Epithelial cell of prostate (primary cell): ENCODE measurements at regions not wholly inside any gene's neighbourhood (a gene's known extent, or its start where the extent isn't known, plus 50 kb on each side); places are given as distances from the start of the nearest gene placed in this dataset.
A peak's percentile ranks its signal among the peaks of the same experiment; 100 is the strongest.

ENCODE experiments used
- DNase-seq: peaks from one replicate; pipeline ENCODE4 v3.0.0-alpha.2; 2011; ENCODE audit warnings: low read depth, low spot score
- H3K27ac ChIP-seq: fragments of 450-650 bp; 2 replicates; pipeline ENCODE4 v1.5.1; 2017; ENCODE audit warnings: mild to moderate bottlenecking

DNA sequence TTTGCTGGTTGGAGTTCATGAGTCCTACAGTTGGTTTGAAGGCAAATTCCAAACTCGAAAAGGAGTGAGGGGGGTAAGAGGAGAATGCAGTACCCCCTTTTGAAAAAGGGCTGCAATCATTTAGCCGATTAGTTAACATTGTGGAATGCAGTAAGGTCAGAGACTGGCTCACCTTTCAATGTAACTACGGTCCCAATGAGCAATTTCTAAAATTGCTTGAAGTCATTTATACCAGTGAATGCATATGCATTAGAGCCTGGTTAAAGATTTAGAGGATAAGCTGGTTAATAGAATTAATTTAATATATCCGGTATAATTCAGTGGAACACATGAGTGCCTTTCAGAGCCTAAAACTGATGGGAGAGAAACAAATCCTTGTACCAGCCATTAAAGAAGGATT, 172.6 kb upstream of the PAPPA start:
- no peak overlapping the region for H3K27ac ChIP-seq
- DNase-seq, result no peak

- no peak overlapping the region for H3K27ac ChIP-seq
- no peak for DNase-seq
These were observed 170.2 kb upstream of the PAPPA start for GRCh38 chr9:115983366-115983765.

DNA sequence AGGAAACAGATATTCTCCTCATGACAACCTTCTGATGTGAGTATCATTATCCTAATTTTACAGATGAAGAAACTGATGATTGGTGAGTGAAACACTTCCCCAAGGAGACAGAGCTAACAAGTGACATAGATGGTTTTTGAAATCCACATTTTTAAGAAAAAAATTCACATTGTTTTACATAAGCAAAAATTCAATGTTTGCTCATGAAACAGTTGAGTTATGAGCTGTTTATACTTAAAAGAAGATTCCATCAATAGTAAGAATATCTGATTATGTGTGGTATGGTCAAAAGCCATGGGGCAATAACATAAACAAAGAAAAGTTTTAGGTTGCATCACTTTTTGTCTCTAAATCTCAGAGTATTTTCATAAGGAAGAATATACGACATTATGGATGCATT, 167.9 kb upstream of the PAPPA start:
- no peak for DNase-seq
- no peak overlapping the region for H3K27ac ChIP-seq

GRCh38 chr9:115986508-115986907, 167.1 kb upstream of the PAPPA start:
- H3K27ac ChIP-seq, result no peak overlapping the region
- DNase-seq, result no peak

- no peak for DNase-seq
These were observed 164.9 kb upstream of the PAPPA start for GRCh38 chr9:115988701-115989100.

DNA sequence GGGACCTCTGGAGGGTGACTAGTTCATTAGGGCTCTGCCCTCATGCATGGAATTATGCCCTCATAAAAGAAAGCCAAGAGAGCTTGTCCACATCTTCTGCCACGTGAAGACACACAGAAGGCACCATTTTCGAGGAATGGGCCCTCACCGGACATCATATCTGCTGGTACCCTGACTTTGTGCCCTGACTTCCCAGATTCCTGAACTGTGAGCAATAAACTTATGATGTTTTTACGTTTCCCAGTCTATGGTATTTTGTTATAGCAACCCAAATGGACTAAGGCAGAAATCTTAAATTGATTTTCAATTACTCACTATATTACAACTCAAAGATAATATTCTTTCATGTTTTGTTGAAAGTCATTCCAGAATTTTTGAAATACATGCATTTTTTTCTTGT, 163.8 kb upstream of the PAPPA start:
- no peak for DNase-seq
- no peak overlapping the region for H3K27ac ChIP-seq

More at GRCh38 chr9:115988701-115989100, 164.9 kb upstream of the PAPPA start:
- no peak overlapping the region for H3K27ac ChIP-seq

DNA sequence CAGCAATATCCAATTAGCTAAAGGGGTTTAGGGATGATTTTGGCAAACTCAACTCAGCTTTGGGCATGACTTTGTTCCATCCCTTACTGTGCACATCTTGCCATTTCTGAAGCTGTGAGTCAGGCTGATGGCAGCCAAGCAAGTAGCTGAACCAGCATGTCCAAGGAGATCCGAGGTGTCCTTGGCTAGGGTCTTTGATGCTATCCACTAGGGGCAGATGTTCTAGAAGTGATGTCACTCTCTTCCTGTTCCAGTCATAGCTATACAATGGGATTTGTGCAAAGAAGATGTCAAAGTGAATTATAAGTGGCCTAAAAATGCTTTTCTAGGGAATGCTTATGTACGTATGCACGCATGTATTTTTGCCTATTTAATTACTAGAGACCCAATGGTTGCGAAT, 160.8 kb upstream of the PAPPA start:
- H3K27ac ChIP-seq, result no peak overlapping the region

GRCh38 chr9:115997923-115998322, 155.7 kb upstream of the PAPPA start:
- no peak overlapping the region for H3K27ac ChIP-seq
- no peak for DNase-seq

More for the DNA sequence above, 160.8 kb upstream of the PAPPA start:
- no peak for DNase-seq

DNA sequence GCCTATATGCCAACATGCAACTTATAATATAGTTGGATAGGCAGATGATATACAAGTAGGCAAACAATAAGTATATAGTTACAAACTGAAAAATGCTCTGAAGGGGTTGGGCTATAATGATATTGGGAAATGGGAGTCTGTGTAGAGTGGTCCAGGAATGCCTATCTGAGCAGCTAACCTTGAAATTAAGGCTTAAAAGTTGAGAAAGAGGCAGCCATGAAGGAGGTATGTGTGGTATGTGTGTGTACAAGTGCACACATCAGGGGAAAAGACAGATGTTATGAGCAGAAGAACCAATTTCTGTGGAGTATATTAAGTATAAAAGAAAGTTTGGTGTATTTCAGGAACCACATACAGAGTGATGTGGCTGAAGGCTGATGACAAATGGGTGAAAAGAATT, 154.9 kb upstream of the PAPPA start:
- no peak overlapping the region for H3K27ac ChIP-seq
- no peak for DNase-seq

- peak overlapping the region; percentile 32 for H3K27ac ChIP-seq
- no peak for DNase-seq
These were observed 154.1 kb upstream of the PAPPA start for GRCh38 chr9:115999498-115999897.

DNA sequence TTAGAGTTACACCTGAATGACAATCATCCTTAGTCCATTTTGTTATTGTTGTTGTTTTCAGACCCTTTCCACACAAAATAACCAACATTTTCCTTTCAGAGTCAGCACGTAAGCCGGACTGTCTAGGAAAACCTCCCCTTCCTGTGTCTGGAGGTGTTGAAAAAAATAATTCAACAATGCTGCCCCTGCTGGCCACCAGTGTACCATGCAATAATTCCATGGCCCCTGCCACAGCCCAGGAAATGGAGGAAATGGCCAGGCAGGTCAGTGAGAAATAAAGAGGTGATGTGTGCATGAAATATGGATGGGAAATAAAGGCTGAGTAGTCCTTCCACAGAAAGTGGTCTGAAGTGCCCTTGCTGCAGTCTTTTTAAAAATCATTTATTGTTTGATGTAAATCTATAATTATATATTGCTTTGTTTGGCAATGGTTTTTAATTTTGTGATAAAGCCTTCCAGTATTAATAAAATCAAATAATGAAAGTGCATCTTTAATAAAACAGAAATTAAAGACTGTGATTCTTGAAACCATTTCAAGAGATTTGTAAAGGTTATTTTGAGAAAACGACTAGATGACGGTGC, 152.8 kb upstream of the PAPPA start:
- DNase-seq, result no peak

GRCh38 chr9:116002181-116002580, 151.4 kb upstream of the PAPPA start:
- H3K27ac ChIP-seq, result peak overlapping the region; percentile 43
- DNase-seq, result no peak

More for the DNA sequence above, 152.8 kb upstream of the PAPPA start:
- no peak overlapping the region for H3K27ac ChIP-seq

GRCh38 chr9:116002624-116003023, 151.0 kb upstream of the PAPPA start:
- peak; percentile 64 for DNase-seq
- H3K27ac ChIP-seq, result peak overlapping the region; percentile 43

- peak overlapping the region; percentile 43 for H3K27ac ChIP-seq
- DNase-seq, result no peak
These were observed 150.2 kb upstream of the PAPPA start for GRCh38 chr9:116003397-116003796.

DNA sequence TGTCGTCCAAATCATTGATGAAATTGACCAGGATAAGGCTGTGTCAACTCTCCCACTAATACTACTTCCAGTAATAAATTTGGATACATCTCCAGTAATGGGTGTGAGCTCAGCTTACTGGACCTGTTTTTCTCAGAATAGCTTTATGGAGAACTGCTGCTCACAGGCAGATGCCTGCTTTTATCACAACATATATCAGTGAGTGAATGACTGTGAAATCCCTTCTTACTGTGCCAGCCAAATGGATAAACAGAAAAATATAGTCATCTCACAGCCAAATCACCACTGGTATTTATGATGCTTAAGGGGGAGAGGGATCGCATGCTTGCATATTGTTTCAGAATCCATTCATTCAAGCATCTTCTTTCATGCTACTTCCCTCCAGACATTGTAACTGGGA, 148.4 kb upstream of the PAPPA start:
- DNase-seq, result no peak
- no peak overlapping the region for H3K27ac ChIP-seq

DNA sequence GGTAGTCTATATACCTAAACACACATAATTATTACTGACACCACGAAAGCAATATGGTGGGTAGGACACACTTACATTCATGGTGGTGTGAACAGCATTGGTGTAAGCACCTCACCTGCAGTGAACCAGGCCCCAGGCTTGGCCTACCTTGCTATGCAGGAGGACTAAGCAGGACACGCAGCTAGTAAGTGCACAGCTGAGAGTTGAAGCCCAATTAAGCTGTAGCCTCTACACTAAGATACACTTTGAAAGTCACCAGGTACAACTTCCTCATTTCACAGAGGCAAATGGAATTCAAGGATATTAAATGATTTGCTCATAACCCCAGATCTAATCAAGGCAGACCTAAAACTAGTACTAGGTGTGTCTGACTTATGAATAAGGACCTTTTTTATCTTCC, 145.8 kb upstream of the PAPPA start:
- peak overlapping the region; percentile 29 for H3K27ac ChIP-seq
- no peak for DNase-seq

DNA sequence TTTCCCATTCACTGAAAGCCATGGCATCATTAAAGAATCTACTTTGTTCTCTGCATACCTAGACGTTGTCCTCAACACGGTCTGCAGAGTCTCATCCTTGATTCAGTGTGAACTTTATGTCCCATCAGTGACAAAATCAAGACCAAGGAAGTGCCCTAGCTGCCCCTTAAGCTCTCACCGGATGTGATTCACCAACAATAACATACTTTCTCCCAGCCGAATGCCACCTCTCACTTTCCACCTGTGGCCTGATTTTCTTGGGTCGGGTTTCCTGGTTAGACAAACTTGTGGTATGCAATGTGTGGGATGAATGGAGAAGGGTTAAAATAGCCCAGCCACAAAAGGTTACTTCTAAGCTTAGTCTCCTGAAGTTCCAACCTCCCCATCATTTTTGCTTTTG, 145.3 kb upstream of the PAPPA start:
- DNase-seq, result no peak
- peak overlapping the region; percentile 29 for H3K27ac ChIP-seq

DNA sequence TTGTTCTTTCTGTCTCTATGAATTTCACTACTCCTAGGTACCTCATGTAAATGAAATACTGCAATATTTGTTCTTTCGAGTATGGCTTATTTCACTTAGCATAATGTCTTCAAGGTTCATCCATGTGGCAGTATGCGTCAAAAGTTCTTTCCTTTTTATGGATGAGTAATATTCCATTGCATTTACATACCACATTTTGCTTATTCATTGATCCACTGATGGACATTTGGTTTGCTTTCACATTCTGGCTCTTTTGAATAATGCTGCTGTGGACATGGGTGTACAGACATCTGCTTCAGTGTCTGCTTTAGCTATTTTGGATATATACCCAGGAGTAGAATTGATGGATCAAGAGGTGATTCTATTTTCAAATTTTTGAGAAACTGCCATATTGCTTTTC, 144.2 kb upstream of the PAPPA start:
- DNase-seq, result no peak

GRCh38 chr9:116015855-116016254, 137.7 kb upstream of the PAPPA start:
- no peak overlapping the region for H3K27ac ChIP-seq
- no peak for DNase-seq

More for the DNA sequence above, 144.2 kb upstream of the PAPPA start:
- no peak overlapping the region for H3K27ac ChIP-seq

DNA sequence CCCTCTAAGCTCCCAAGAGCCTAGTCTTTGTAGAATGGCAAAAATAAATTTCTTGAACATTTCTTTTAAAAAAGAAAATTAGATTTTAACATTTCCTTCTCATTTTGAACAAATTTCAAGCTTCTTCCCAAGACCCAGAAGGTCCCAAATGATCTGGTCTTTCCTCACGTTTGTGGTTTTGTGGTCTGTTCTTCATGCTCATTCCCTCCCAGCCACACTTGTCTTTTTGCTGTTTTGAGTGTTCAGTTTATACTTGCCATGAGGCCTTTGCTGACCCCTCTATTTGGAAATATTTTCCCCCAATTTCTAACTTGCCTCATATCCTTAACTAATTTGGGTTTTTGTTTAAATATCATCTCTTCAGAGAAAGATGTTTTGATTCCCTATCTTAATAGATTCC, 133.4 kb upstream of the PAPPA start:
- DNase-seq, result no peak
- H3K27ac ChIP-seq, result no peak overlapping the region

GRCh38 chr9:116020801-116021200, 132.8 kb upstream of the PAPPA start:
- DNase-seq, result peak; percentile 45
- no peak overlapping the region for H3K27ac ChIP-seq

DNA sequence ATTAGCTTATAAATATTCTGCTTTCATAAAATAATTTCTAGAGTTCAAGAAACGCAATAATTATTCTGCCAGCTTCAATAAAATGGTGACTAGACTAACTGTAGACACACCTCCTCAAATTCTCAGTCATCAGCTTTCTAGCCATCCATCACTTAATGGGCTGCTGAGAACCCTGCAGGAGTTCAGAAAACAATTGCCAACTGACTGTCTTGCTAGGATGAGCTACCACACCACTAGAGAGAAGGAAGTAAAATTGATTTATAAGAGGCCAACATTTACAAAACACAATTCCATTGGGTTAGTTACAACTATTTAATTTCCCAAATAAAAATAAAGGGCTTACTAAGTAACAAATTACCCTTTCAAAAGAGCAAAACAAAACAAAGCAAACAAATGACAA, 126.5 kb upstream of the PAPPA start:
- no peak for DNase-seq

GRCh38 chr9:116027511-116027910, 126.1 kb upstream of the PAPPA start:
- no peak for DNase-seq
- H3K27ac ChIP-seq, result no peak overlapping the region

More for the DNA sequence above, 126.5 kb upstream of the PAPPA start:
- H3K27ac ChIP-seq, result no peak overlapping the region
